GM12872 (cell line): ENCODE measurements at regions not wholly inside any gene's neighbourhood (a gene's known extent, or its start where the extent isn't known, plus 50 kb on each side); places are given as distances from the start of the nearest gene placed in this dataset.

Source experiments
- CTCF ChIP-seq: IDR thresholded peaks from 3 replicates; pipeline ENCODE4 v1.5.1; 2011; ENCODE audit warnings: low read depth, mild to moderate bottlenecking, low read length, moderate library complexity; ENCODE audit not compliant: insufficient read depth

GRCh38 chr1:244353551-244354091, 98.1 kb downstream of the ADSS2 start:
- TF ChIP-seq CTCF: no peak

- TF ChIP-seq CTCF: no peak
Observed at GRCh38 chr1:244354810-244355278, 96.9 kb downstream of the ADSS2 start.

- no peak for TF ChIP-seq CTCF
Observed at GRCh38 chr1:244356376-244356775, 95.3 kb downstream of the ADSS2 start.
